Endothelial cell of umbilical vein (primary cell): ENCODE measurements at regions not wholly inside any gene's neighbourhood (a gene's known extent, or its start where the extent isn't known, plus 50 kb on each side); places are given as distances from the start of the nearest gene placed in this dataset.

Source experiments
- BruUV-seq: library from RNA; stranded (reverse); fragments of 400-500 nt; replicated peaks from 2 replicates; lab custom pipeline; 2021; lab: Mats Ljungman, UMichigan
- CTCF ChIA-PET: fragments of 300-600, 350-600 bp; sonication (Branson Sonifier 250); formaldehyde crosslinking; loops from one replicate; lab custom pipeline; 2021; ENCODE audit warnings: antibody characterized with exemption, inconsistent platforms; lab: Charles Lee
- POLR2A ChIA-PET: fragments of 300-600, 350-600 bp; sonication (Branson Sonifier 250); formaldehyde crosslinking; loops from one replicate; lab custom pipeline; 2021; ENCODE audit warnings: antibody characterized with exemption, inconsistent platforms; lab: Charles Lee
- DNase-seq: peaks from one replicate; pipeline ENCODE4 v3.0.0-alpha.2; 2011; ENCODE audit warnings: low read depth, low spot score
- FAIRE-seq: peaks from 2 replicates; lab custom pipeline; 2011; peaks lifted over from hg19 to GRCh38; lab: Jason Lieb, UNC
- H2AFZ ChIP-seq: 2 replicates; pipeline ENCODE4 v1.6.0; 2012; ENCODE audit warnings: low read depth, low read length, control low read depth, inconsistent platforms
- H3K27ac ChIP-seq: 2 replicates; pipeline ENCODE4 v1.5.1; 2011; ENCODE audit warnings: low read depth, mild to moderate bottlenecking, control low read depth, low read length, moderate library complexity; ENCODE audit not compliant: insufficient read depth
- H3K27me3 ChIP-seq, 2 experiments: 2 replicates each; pipeline versions ENCODE4 v1.6.0 to v1.6.1; 2011; ENCODE audit warnings: low read length in 2 of 2, mixed read lengths in 1 of 2; ENCODE audit not compliant: control insufficient read depth in 2 of 2, insufficient read depth in 2 of 2
- H3K36me3 ChIP-seq, 2 experiments: 2 replicates in 1 of 2; 3 replicates in 1 of 2; pipeline ENCODE4 v1.5.1; 2011; ENCODE audit warnings: low read length in 2 of 2, mild to moderate bottlenecking in 1 of 2, moderate library complexity in 1 of 2; ENCODE audit not compliant: control insufficient read depth in 2 of 2, insufficient read depth in 2 of 2; ENCODE audit errors: extremely low read depth in 1 of 2
- H3K4me1 ChIP-seq: 3 replicates; pipeline ENCODE4 v1.5.1; 2011; ENCODE audit warnings: mild to moderate bottlenecking, low read length; ENCODE audit not compliant: control insufficient read depth, insufficient read depth; ENCODE audit errors: extremely low read depth
- H3K4me2 ChIP-seq: 2 replicates; pipeline ENCODE4 v1.6.1; 2011; ENCODE audit warnings: low read length, control low read depth, mixed read lengths; ENCODE audit not compliant: insufficient read depth
- H3K4me3 ChIP-seq, 3 experiments: fragments of 200-600 bp in 1 of 3; sonication (generic), shearing (Covaris generic) in 1 of 3; replicated peaks in 1 of 3; 2 replicates each; pipeline ENCODE4 v1.5.1; 2011 to 2016; ENCODE audit warnings: control low read depth in 3 of 3, low read length in 3 of 3, mild to moderate bottlenecking in 2 of 3, inconsistent platforms in 1 of 3, low read depth in 1 of 3, moderate library complexity in 1 of 3; ENCODE audit not compliant: insufficient read depth in 1 of 3
- H3K79me2 ChIP-seq: 2 replicates; pipeline ENCODE4 v1.6.0; 2012; ENCODE audit warnings: low read length, inconsistent platforms; ENCODE audit not compliant: control insufficient read depth, insufficient read depth
- H3K9ac ChIP-seq: replicated peaks from 2 replicates; pipeline ENCODE3; 2011; ENCODE audit warnings: low read length, control low read depth; ENCODE audit not compliant: insufficient read depth; ENCODE audit errors: extremely low read depth
- H3K9me1 ChIP-seq: replicated peaks from 3 replicates; pipeline ENCODE4 v1.6.0; 2011; ENCODE audit warnings: mild to moderate bottlenecking, low read length; ENCODE audit not compliant: control insufficient read depth, insufficient read depth; ENCODE audit errors: extremely low read depth
- H3K9me3 ChIP-seq: replicated peaks from 2 replicates; pipeline ENCODE4 v1.5.1; 2012; ENCODE audit warnings: low read length, inconsistent platforms; ENCODE audit not compliant: control insufficient read depth, insufficient read depth
- H4K20me1 ChIP-seq: replicated peaks from 2 replicates; pipeline ENCODE3; 2011; ENCODE audit warnings: mild to moderate bottlenecking, low read length; ENCODE audit not compliant: control insufficient read depth, insufficient read depth; ENCODE audit errors: extremely low read depth
- CTCF ChIP-seq, 2 donors: IDR thresholded peaks; 1 replicate in 1 of 2; 2 replicates in 1 of 2; pipeline ENCODE4 v1.5.1; 2011; ENCODE audit warnings: low read length in 2 of 2, mild to moderate bottlenecking in 2 of 2, moderate library complexity in 2 of 2, control low read depth in 1 of 2, inconsistent platforms in 1 of 2, low read depth in 1 of 2; ENCODE audit not compliant: insufficient read depth in 1 of 2; ENCODE audit errors: extremely low read depth in 1 of 2
- EZH2 ChIP-seq: IDR thresholded peaks from 2 replicates; pipeline ENCODE4 v1.6.1; 2012; ENCODE audit warnings: borderline replicate concordance, low read depth, mild to moderate bottlenecking, moderate library complexity, low read length, inconsistent platforms; ENCODE audit not compliant: severe bottlenecking
- FOS ChIP-seq: IDR thresholded peaks from 2 replicates; pipeline ENCODE4 v1.6.1; 2011; ENCODE audit warnings: mild to moderate bottlenecking, low read length, moderate library complexity, borderline replicate concordance; ENCODE audit not compliant: insufficient read depth
- GATA2 ChIP-seq: IDR thresholded peaks from 2 replicates; pipeline ENCODE4 v1.7.0; 2011; ENCODE audit warnings: low read depth, mild to moderate bottlenecking, moderate library complexity, mixed read lengths, low read length; ENCODE audit not compliant: insufficient read length, insufficient read depth
- JUN ChIP-seq: IDR thresholded peaks from 2 replicates; pipeline ENCODE4 v1.6.1; 2011; ENCODE audit warnings: borderline replicate concordance, low read depth; ENCODE audit not compliant: insufficient read length, insufficient read depth
- MAX ChIP-seq: IDR thresholded peaks from 2 replicates; pipeline ENCODE4 v1.6.1; 2011; ENCODE audit not compliant: insufficient read depth, insufficient read length
- MYC ChIP-seq: IDR thresholded peaks from one replicate; pipeline ENCODE4 v1.6.1; 2011; ENCODE audit warnings: mild to moderate bottlenecking, low read depth, low read length
- POLR2A ChIP-seq: IDR thresholded peaks from 2 replicates; pipeline ENCODE4 v1.6.1; 2012; ENCODE audit warnings: low read depth, mild to moderate bottlenecking, control low read depth, low read length
- POLR2AphosphoS5 ChIP-seq: IDR thresholded peaks from 2 replicates; pipeline ENCODE4 v1.6.1; 2012; ENCODE audit warnings: low read depth, mild to moderate bottlenecking, control low read depth, low read length, moderate library complexity; ENCODE audit not compliant: insufficient read depth
- dilution Hi-C: fragments of 300-500 bp; cut with MboI; formaldehyde crosslinking; loops from one replicate; pipeline ENCODE4 v1.15.0; 2019; ENCODE audit warnings: low sequenced_read_pairs; ENCODE audit not compliant: extremely low pct_ligation_motif_present
- intact Hi-C: fragments of 100-400 bp; cut with micrococcal nuclease; formaldehyde crosslinking; loops from one replicate; pipeline ENCODE4 v1.10.0; 2022

DNA sequence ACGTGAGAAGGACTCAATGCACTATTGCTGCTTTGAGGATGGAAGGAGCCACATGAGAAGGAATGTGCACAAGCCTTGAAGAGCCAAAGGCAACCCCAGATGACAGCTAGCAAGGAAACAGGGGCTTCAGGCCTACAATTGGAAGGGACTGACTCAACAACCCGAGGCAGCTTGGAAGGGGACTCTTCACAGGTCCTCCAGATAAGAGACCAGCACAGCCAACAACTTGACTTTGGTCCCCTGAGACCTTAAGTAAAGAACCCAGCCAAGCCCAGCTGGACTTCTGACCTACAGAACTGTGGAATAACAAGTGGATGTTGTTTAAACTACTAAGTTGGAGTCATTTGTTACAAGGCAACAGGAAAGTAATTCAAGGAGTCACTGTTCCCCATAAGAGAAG lies 277.2 kb downstream of the SUCLG1 start:
- no peaks in the 10 kb centered on the region for H3K4me1 ChIP-seq
- H3K9me1 ChIP-seq = no peaks in the 10 kb centered on the region
- dilution Hi-C loops (no loop called here), intact Hi-C loops (no loop called here)
- H3K4me2 ChIP-seq = no peak overlapping the region
- ChIA-PET POLR2A (no interaction called here), CTCF (no interaction called here)
- no peak overlapping the region for H3K9ac ChIP-seq
- H3K27ac ChIP-seq = no peak overlapping the region
- no peak overlapping the region for H3K4me3 ChIP-seq
- H4K20me1 ChIP-seq = no peaks in the 10 kb centered on the region
- H3K36me3 ChIP-seq = no peaks in the 10 kb centered on the region
- DNase-seq = no peak
- no peak overlapping the region for H2AFZ ChIP-seq
- peaks cover 2% of the 10 kb centered on the region for H3K9me3 ChIP-seq
- no peak for FAIRE-seq
- BruUV-seq = no TSS peak
- no peaks in the 10 kb centered on the region for H3K79me2 ChIP-seq
- no peaks in the 10 kb centered on the region for H3K27me3 ChIP-seq
- TF ChIP-seq JUN (no peak), POLR2AphosphoS5 (no peak), POLR2A (no peak), GATA2 (no peak), CTCF (IDR thresholded peaks at IDR 0.05; ENCODE audit: extremely low read depth in 1 of 2, insufficient read depth in 1 of 2, low read depth in 1 of 2, low read length in 2 of 2) (no peak), MYC (no peak), MAX (no peak), EZH2 (no peak), FOS (no peak)
